ENCODE measurements at regions not wholly inside any gene's neighbourhood (a gene's known extent, or its start where the extent isn't known, plus 50 kb on each side); places are given as distances from the start of the nearest gene placed in this dataset.

- H3K27me3 ChIP-seq (ENCODE audit: control insufficient read depth, insufficient read depth, low read length): no peaks in the 10 kb centered on the region
- DNase-seq (ENCODE audit: low read depth): no peak
- no peaks in the 10 kb centered on the region for H3K36me3 ChIP-seq (ENCODE audit: control insufficient read depth, insufficient read depth, low read length)
- H3K4me3 ChIP-seq (ENCODE audit: low read depth, low read length): no peak overlapping the region
- FAIRE-seq: no peak
- no peak for TF ChIP-seq CTCF (IDR thresholded peaks at IDR 0.05; ENCODE audit: insufficient read depth, low read length, severe bottlenecking)
Observed at GRCh38 chr22:48332438-48333322, 1495.0 kb downstream of the BRD1 start.

GRCh38 chr22:48331691-48332220 lies 1495.9 kb downstream of the BRD1 start:
- Histone ChIP-seq H3K4me3 (ENCODE audit: low read depth, low read length) (no peak overlapping the region), H3K27me3 (ENCODE audit: control insufficient read depth, insufficient read depth, low read length) (no peaks in the 10 kb centered on the region), H3K36me3 (ENCODE audit: control insufficient read depth, insufficient read depth, low read length) (no peaks in the 10 kb centered on the region)
- no peak for FAIRE-seq
- no peak for DNase-seq (ENCODE audit: low read depth)
- no peak for TF ChIP-seq CTCF (IDR thresholded peaks at IDR 0.05; ENCODE audit: insufficient read depth, low read length, severe bottlenecking)

GRCh38 chr22:48331266-48331665 lies 1496.4 kb downstream of the BRD1 start:
- H3K36me3 ChIP-seq (ENCODE audit: control insufficient read depth, insufficient read depth, low read length): no peaks in the 10 kb centered on the region
- no peaks in the 10 kb centered on the region for H3K27me3 ChIP-seq (ENCODE audit: control insufficient read depth, insufficient read depth, low read length)
- FAIRE-seq (no peak), DNase-seq (ENCODE audit: low read depth) (no peak)
- H3K4me3 ChIP-seq (ENCODE audit: low read depth, low read length): no peak overlapping the region
- no peak for TF ChIP-seq CTCF (IDR thresholded peaks at IDR 0.05; ENCODE audit: insufficient read depth, low read length, severe bottlenecking)

GRCh38 chr22:48327721-48328120 lies 1500.0 kb downstream of the BRD1 start:
- no peak for DNase-seq (ENCODE audit: low read depth)
- Histone ChIP-seq H3K27me3 (ENCODE audit: control insufficient read depth, insufficient read depth, low read length) (no peaks in the 10 kb centered on the region), H3K4me3 (ENCODE audit: low read depth, low read length) (no peak overlapping the region), H3K36me3 (ENCODE audit: control insufficient read depth, insufficient read depth, low read length) (no peaks in the 10 kb centered on the region)
- no peak for TF ChIP-seq CTCF (IDR thresholded peaks at IDR 0.05; ENCODE audit: insufficient read depth, low read length, severe bottlenecking)
- FAIRE-seq: no peak

- TF ChIP-seq CTCF (IDR thresholded peaks at IDR 0.05; ENCODE audit: insufficient read depth, low read length, severe bottlenecking): no peak
- H3K27me3 ChIP-seq (ENCODE audit: control insufficient read depth, insufficient read depth, low read length): no peaks in the 10 kb centered on the region
- no peak for FAIRE-seq
Observed at GRCh38 chr22:48323746-48324145, 1503.9 kb downstream of the BRD1 start.

More at GRCh38 chr22:48323746-48324145, 1503.9 kb downstream of the BRD1 start:
- DNase-seq (ENCODE audit: low read depth): no peak
- Histone ChIP-seq H3K4me3 (ENCODE audit: low read depth, low read length) (no peak overlapping the region), H3K36me3 (ENCODE audit: control insufficient read depth, insufficient read depth, low read length) (no peaks in the 10 kb centered on the region)

Data from bronchial epithelial cell (primary cell).